HG03196 (cell line): ENCODE measurements at regions not wholly inside any gene's neighbourhood (a gene's known extent, or its start where the extent isn't known, plus 50 kb on each side); places are given as distances from the start of the nearest gene placed in this dataset.

Experiments
- ATAC-seq: cut with Tn5 transposase; IDR thresholded peaks from one replicate; pipeline ENCODE4 v1.9.1; 2021; ENCODE audit not compliant: unreplicated experiment

- no peak for ATAC-seq
Observed at GRCh38 chr7:68994841-68995240, 603.4 kb upstream of the AUTS2 start.

- ATAC-seq: no peak
Observed at GRCh38 chr7:68998136-68998535, 600.1 kb upstream of the AUTS2 start.

GRCh38 chr7:69002416-69002815 is 595.9 kb upstream of the AUTS2 start:
- ATAC-seq: no peak

- no peak for ATAC-seq
Observed at GRCh38 chr7:69012149-69012548, 586.1 kb upstream of the AUTS2 start.

GRCh38 chr7:69017208-69017607 is 581.1 kb upstream of the AUTS2 start:
- no peak for ATAC-seq

GRCh38 chr7:69018200-69018599 is 580.1 kb upstream of the AUTS2 start:
- no peak for ATAC-seq

- ATAC-seq: no peak
Observed at GRCh38 chr7:69019437-69019836, 578.8 kb upstream of the AUTS2 start.

GRCh38 chr7:69020536-69020935 is 577.7 kb upstream of the AUTS2 start:
- ATAC-seq: no peak

GRCh38 chr7:69025249-69025648 is 573.0 kb upstream of the AUTS2 start:
- no peak for ATAC-seq

- ATAC-seq: no peak
Observed at GRCh38 chr7:69032848-69033247, 565.4 kb upstream of the AUTS2 start.

GRCh38 chr7:69035826-69036225 is 562.4 kb upstream of the AUTS2 start:
- ATAC-seq: no peak

GRCh38 chr7:69036301-69036700 is 562.0 kb upstream of the AUTS2 start:
- ATAC-seq: no peak

- ATAC-seq: no peak
Observed at GRCh38 chr7:69038915-69039314, 559.4 kb upstream of the AUTS2 start.

GRCh38 chr7:69042138-69042537 is 556.1 kb upstream of the AUTS2 start:
- ATAC-seq: no peak

- ATAC-seq: no peak
Observed at GRCh38 chr7:69047151-69047754, 551.0 kb upstream of the AUTS2 start.

GRCh38 chr7:69049326-69049725 is 548.9 kb upstream of the AUTS2 start:
- ATAC-seq: no peak

- ATAC-seq: no peak
Observed at GRCh38 chr7:69052447-69052846, 545.8 kb upstream of the AUTS2 start.

- no peak for ATAC-seq
Observed at GRCh38 chr7:69060516-69060915, 537.8 kb upstream of the AUTS2 start.

- no peak for ATAC-seq
Observed at GRCh38 chr7:69062020-69062765, 536.1 kb upstream of the AUTS2 start.

- ATAC-seq: no peak
Observed at GRCh38 chr7:69067397-69067796, 530.9 kb upstream of the AUTS2 start.

GRCh38 chr7:69070476-69070875 is 527.8 kb upstream of the AUTS2 start:
- no peak for ATAC-seq

GRCh38 chr7:69076566-69076965 is 521.7 kb upstream of the AUTS2 start:
- ATAC-seq: no peak
